Neural cell (in vitro differentiated cells): ENCODE measurements at regions not wholly inside any gene's neighbourhood (a gene's known extent, or its start where the extent isn't known, plus 50 kb on each side); places are given as distances from the start of the nearest gene placed in this dataset.

Experiments used
- H2AFZ ChIP-seq: fragments of 200-600, 300-800 bp; sonication (generic), shearing (Covaris generic); 2 replicates; pipeline ENCODE4 v1.6.0; 2014; ENCODE audit warnings: low read depth, mild to moderate bottlenecking, antibody characterized with exemption, low read length, moderate library complexity
- H3F3A ChIP-seq: fragments of 200-600 bp; shearing (Covaris generic); 2 replicates; pipeline ENCODE4 v1.6.1; 2016; ENCODE audit warnings: mild to moderate bottlenecking, moderate library complexity, mixed read lengths, antibody characterized with exemption, low read length; ENCODE audit not compliant: insufficient read depth, poor library complexity, severe bottlenecking
- H3K27ac ChIP-seq: fragments of 200-600, 300-800 bp; sonication (generic), shearing (Covaris generic); 2 replicates; pipeline ENCODE4 v1.5.1; 2014; ENCODE audit warnings: mild to moderate bottlenecking, low read length, moderate library complexity
- H3K27me3 ChIP-seq: fragments of 300-800, 200-600 bp; sonication (generic), shearing (Covaris generic); 2 replicates; pipeline ENCODE4 v1.6.0; 2014; ENCODE audit warnings: mild to moderate bottlenecking, low read depth, low read length, moderate library complexity; ENCODE audit not compliant: insufficient read depth
- H3K36me3 ChIP-seq: fragments of 300-800, 200-600 bp; sonication (generic), shearing (Covaris generic); 2 replicates; pipeline ENCODE4 v1.5.1; 2014; ENCODE audit warnings: mild to moderate bottlenecking, antibody characterized with exemption, low read length, moderate library complexity; ENCODE audit not compliant: insufficient read depth
- H3K4me2 ChIP-seq: fragments of 300-800, 200-600 bp; sonication (generic), shearing (Covaris generic); 2 replicates; pipeline ENCODE4 v1.6.0; 2014; ENCODE audit warnings: mild to moderate bottlenecking, low read length
- H3K4me3 ChIP-seq: fragments of 300-800, 200-600 bp; sonication (generic), shearing (Covaris generic); 2 replicates; pipeline ENCODE4 v1.5.1; 2014; ENCODE audit warnings: mild to moderate bottlenecking, low read length, moderate library complexity
- H3K79me2 ChIP-seq: fragments of 200-600 bp; shearing (Covaris generic); replicated peaks from 2 replicates; pipeline ENCODE4 v1.6.0; 2014; ENCODE audit warnings: mild to moderate bottlenecking, low read length, moderate library complexity; ENCODE audit not compliant: insufficient read depth
- H3K9ac ChIP-seq: fragments of 300-800, 200-600 bp; sonication (generic), shearing (Covaris generic); 2 replicates; pipeline ENCODE4 v1.6.1; 2016; ENCODE audit warnings: mild to moderate bottlenecking, low read length, mixed read lengths
- H3K9me2 ChIP-seq: fragments of 200-600 bp; shearing (Covaris generic); 2 replicates; pipeline ENCODE4 v1.6.1; 2016; ENCODE audit warnings: mild to moderate bottlenecking, low read length, mixed read lengths; ENCODE audit not compliant: insufficient read depth
- H3K9me3 ChIP-seq: fragments of 200-600, 300-800 bp; sonication (generic), shearing (Covaris generic); 2 replicates; pipeline ENCODE4 v1.6.1; 2016; ENCODE audit warnings: mild to moderate bottlenecking, mixed run types, low read length, moderate library complexity, mixed read lengths
- H4K20me1 ChIP-seq: fragments of 200-600 bp; shearing (Covaris generic); 2 replicates; pipeline ENCODE4 v1.6.1; 2016; ENCODE audit warnings: mild to moderate bottlenecking, mixed run types; ENCODE audit not compliant: insufficient read depth
- EP300 ChIP-seq: fragments of 450-650 bp; conservative IDR thresholded peaks from 2 replicates; pipeline ENCODE4 v1.6.1; 2014; ENCODE audit warnings: antibody characterized with exemption, mild to moderate bottlenecking, moderate library complexity; ENCODE audit not compliant: poor library complexity, severe bottlenecking
- EZH2 ChIP-seq: fragments of 200-600, 300-800 bp; shearing (Covaris generic), sonication (generic); IDR thresholded peaks from 2 replicates; pipeline ENCODE4 v1.6.1; 2014; ENCODE audit warnings: antibody characterized with exemption, low read length, borderline replicate concordance, mild to moderate bottlenecking; ENCODE audit not compliant: insufficient read depth, poor library complexity, severe bottlenecking
- MXI1 ChIP-seq: fragments of 450-650 bp; conservative IDR thresholded peaks from 2 replicates; pipeline ENCODE4 v1.6.1; 2014; ENCODE audit warnings: antibody characterized with exemption, mild to moderate bottlenecking; ENCODE audit not compliant: poor library complexity, severe bottlenecking
- POLR2AphosphoS5 ChIP-seq: IDR thresholded peaks from 2 replicates; pipeline ENCODE4 v1.6.1; 2012
- RAD21 ChIP-seq: fragments of 450-650 bp; conservative IDR thresholded peaks from 2 replicates; pipeline ENCODE4 v1.6.1; 2014; ENCODE audit warnings: antibody characterized with exemption, mild to moderate bottlenecking, moderate library complexity
- SMC3 ChIP-seq: fragments of 450-650 bp; conservative IDR thresholded peaks from 2 replicates; pipeline ENCODE4 v1.6.1; 2014; ENCODE audit warnings: antibody characterized with exemption, mild to moderate bottlenecking, moderate library complexity; ENCODE audit not compliant: poor library complexity
- TAF1 ChIP-seq: IDR thresholded peaks from 2 replicates; pipeline ENCODE4 v1.6.1; 2012; ENCODE audit warnings: low read depth
- TF ChIP-seq, protein P1 (sequence below): IDR thresholded peaks from 2 replicates; pipeline ENCODE4 v1.6.1; 2012; ENCODE audit warnings: borderline replicate concordance
- TF ChIP-seq, protein P2 (sequence below): fragments of 450-650 bp; IDR thresholded peaks from 2 replicates; pipeline ENCODE4 v1.5.1; 2014; ENCODE audit warnings: antibody characterized with exemption, mild to moderate bottlenecking, moderate library complexity; ENCODE audit not compliant: poor library complexity, severe bottlenecking

DNA sequence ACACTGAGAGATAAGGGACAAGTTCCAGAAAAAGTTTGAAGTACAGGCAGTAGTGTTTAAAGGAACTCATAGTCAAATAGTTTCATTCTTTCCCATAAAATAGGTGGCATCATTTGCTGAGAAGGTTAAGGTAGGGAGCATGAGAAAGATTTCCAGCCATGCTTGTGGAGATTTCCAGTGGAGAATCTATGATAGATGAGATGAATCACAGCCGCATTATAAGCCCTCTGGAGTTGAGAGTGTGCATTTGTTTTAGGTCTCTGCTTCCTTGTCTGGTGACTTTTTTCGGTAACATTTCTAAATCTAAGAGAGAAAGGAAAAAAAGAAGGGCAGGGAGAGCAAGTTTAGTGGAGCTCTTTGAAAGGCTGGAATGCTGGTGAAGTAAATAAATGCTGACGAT, 108.7 kb downstream of the DISP1 start:
- H3K27ac ChIP-seq, result no peak overlapping the region
- H2AFZ ChIP-seq, result no peak overlapping the region
- H3K27me3 ChIP-seq, result no peaks in the 10 kb centered on the region
- no peak overlapping the region for H3K4me2 ChIP-seq
- H4K20me1 ChIP-seq, result no peaks in the 10 kb centered on the region
- H3K79me2 ChIP-seq, result no peaks in the 10 kb centered on the region
- H3K36me3 ChIP-seq, result no peaks in the 10 kb centered on the region
- no peak overlapping the region for H3K4me3 ChIP-seq
- H3K9ac ChIP-seq, result no peak overlapping the region
- no peaks in the 10 kb centered on the region for H3K9me2 ChIP-seq
- H3F3A ChIP-seq, result no peaks in the 10 kb centered on the region
- TF ChIP-seq RAD21, result no peak
- no peak for TF ChIP-seq POLR2AphosphoS5
- TF ChIP-seq, protein P1, sequence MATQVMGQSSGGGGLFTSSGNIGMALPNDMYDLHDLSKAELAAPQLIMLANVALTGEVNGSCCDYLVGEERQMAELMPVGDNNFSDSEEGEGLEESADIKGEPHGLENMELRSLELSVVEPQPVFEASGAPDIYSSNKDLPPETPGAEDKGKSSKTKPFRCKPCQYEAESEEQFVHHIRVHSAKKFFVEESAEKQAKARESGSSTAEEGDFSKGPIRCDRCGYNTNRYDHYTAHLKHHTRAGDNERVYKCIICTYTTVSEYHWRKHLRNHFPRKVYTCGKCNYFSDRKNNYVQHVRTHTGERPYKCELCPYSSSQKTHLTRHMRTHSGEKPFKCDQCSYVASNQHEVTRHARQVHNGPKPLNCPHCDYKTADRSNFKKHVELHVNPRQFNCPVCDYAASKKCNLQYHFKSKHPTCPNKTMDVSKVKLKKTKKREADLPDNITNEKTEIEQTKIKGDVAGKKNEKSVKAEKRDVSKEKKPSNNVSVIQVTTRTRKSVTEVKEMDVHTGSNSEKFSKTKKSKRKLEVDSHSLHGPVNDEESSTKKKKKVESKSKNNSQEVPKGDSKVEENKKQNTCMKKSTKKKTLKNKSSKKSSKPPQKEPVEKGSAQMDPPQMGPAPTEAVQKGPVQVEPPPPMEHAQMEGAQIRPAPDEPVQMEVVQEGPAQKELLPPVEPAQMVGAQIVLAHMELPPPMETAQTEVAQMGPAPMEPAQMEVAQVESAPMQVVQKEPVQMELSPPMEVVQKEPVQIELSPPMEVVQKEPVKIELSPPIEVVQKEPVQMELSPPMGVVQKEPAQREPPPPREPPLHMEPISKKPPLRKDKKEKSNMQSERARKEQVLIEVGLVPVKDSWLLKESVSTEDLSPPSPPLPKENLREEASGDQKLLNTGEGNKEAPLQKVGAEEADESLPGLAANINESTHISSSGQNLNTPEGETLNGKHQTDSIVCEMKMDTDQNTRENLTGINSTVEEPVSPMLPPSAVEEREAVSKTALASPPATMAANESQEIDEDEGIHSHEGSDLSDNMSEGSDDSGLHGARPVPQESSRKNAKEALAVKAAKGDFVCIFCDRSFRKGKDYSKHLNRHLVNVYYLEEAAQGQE, result no peak
- no peak for TF ChIP-seq SMC3
- TF ChIP-seq TAF1, result no peak
- TF ChIP-seq EP300, result no peak
- no peak for TF ChIP-seq MXI1
- TF ChIP-seq, protein P2, sequence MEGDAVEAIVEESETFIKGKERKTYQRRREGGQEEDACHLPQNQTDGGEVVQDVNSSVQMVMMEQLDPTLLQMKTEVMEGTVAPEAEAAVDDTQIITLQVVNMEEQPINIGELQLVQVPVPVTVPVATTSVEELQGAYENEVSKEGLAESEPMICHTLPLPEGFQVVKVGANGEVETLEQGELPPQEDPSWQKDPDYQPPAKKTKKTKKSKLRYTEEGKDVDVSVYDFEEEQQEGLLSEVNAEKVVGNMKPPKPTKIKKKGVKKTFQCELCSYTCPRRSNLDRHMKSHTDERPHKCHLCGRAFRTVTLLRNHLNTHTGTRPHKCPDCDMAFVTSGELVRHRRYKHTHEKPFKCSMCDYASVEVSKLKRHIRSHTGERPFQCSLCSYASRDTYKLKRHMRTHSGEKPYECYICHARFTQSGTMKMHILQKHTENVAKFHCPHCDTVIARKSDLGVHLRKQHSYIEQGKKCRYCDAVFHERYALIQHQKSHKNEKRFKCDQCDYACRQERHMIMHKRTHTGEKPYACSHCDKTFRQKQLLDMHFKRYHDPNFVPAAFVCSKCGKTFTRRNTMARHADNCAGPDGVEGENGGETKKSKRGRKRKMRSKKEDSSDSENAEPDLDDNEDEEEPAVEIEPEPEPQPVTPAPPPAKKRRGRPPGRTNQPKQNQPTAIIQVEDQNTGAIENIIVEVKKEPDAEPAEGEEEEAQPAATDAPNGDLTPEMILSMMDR, result no peak
- no peak for TF ChIP-seq EZH2
- no peaks in the 10 kb centered on the region for H3K9me3 ChIP-seq

GRCh38 chr1:222924136-222924706, 109.4 kb downstream of the DISP1 start:
- H3K4me2 ChIP-seq, result no peak overlapping the region
- no peaks in the 10 kb centered on the region for H3K36me3 ChIP-seq
- H3K27me3 ChIP-seq, result no peaks in the 10 kb centered on the region

More at GRCh38 chr1:222924136-222924706, 109.4 kb downstream of the DISP1 start:
- no peak overlapping the region for H2AFZ ChIP-seq
- H3K9me2 ChIP-seq, result no peaks in the 10 kb centered on the region
- TF ChIP-seq, protein P1, result no peak
- TF ChIP-seq EP300 (no peak), TAF1 (no peak), RAD21 (no peak), SMC3 (no peak), POLR2AphosphoS5 (no peak), MXI1 (no peak), EZH2 (no peak)
- TF ChIP-seq, protein P2, result no peak
- H3K4me3 ChIP-seq, result no peak overlapping the region
- no peaks in the 10 kb centered on the region for H3K9me3 ChIP-seq
- H3K9ac ChIP-seq, result no peak overlapping the region
- H3K79me2 ChIP-seq, result no peaks in the 10 kb centered on the region
- no peaks in the 10 kb centered on the region for H3F3A ChIP-seq
- no peaks in the 10 kb centered on the region for H4K20me1 ChIP-seq
- H3K27ac ChIP-seq, result no peak overlapping the region
